Bronchial epithelial cell (primary cell): ENCODE measurements at regions not wholly inside any gene's neighbourhood (a gene's known extent, or its start where the extent isn't known, plus 50 kb on each side); places are given as distances from the start of the nearest gene placed in this dataset.

ENCODE experiments used
- DNase-seq: peaks from one replicate; pipeline ENCODE4 v3.0.0-alpha.2; 2010; ENCODE audit warnings: low read depth
- FAIRE-seq: peaks from 2 replicates; lab custom pipeline; 2011; peaks lifted over from hg19 to GRCh38; lab: Jason Lieb, UNC
- H3K27me3 ChIP-seq: 2 replicates; pipeline ENCODE4 v1.5.1; 2011; ENCODE audit warnings: low read length; ENCODE audit not compliant: control insufficient read depth, insufficient read depth
- H3K36me3 ChIP-seq: 2 replicates; pipeline ENCODE4 v1.5.1; 2011; ENCODE audit warnings: low read length; ENCODE audit not compliant: control insufficient read depth, insufficient read depth
- H3K4me3 ChIP-seq: 2 replicates; pipeline ENCODE4 v1.5.1; 2011; ENCODE audit warnings: mild to moderate bottlenecking, low read depth, low read length, control low read depth
- CTCF ChIP-seq: IDR thresholded peaks from 2 replicates; pipeline ENCODE4 v1.5.1; 2011; ENCODE audit warnings: mild to moderate bottlenecking, moderate library complexity, low read length, control low read depth, inconsistent platforms; ENCODE audit not compliant: insufficient read depth, severe bottlenecking

- no peak for TF ChIP-seq CTCF
- H3K27me3 ChIP-seq, result no peaks in the 10 kb centered on the region
Measured at GRCh38 chr17:74085434-74085833, 118.0 kb upstream of the RPL38 start.

DNA sequence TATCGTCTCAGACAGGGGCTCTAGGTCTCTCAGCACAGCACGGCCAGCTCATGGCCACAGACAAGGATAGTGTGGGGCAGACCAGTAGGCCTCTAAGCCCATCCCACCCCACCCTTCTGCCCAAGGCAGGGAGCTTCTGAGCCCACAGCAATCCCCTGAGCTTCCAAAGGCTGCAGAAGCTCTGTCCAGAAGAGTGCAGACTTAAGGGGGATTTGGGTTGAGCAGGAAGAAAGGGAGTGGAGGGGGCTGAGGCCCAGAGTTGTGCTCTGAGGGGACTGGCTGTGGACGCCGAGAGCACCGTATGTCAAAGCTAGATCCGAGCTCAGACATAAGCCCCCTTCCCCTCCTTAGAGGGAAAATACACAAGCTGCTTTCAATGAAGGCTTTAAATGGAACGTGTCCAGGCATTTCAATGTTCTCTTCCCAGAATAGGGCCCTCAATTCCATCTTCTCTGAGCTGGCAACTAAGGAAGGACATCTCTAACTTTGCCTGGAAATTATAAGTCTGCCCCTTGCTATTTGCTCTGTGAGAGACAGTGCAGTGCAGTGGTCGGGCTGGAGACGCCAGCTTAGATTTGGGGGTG is 116.4 kb upstream of the RPL38 start:
- DNase-seq (no peak), FAIRE-seq (no peak)
- Histone ChIP-seq H3K27me3 (no peaks in the 10 kb centered on the region), H3K36me3 (no peaks in the 10 kb centered on the region), H3K4me3 (no peak overlapping the region)
- no peak for TF ChIP-seq CTCF

More at GRCh38 chr17:74085434-74085833, 118.0 kb upstream of the RPL38 start:
- Histone ChIP-seq H3K36me3 (no peaks in the 10 kb centered on the region), H3K4me3 (no peak overlapping the region)
- FAIRE-seq, result no peak
- no peak for DNase-seq

DNA sequence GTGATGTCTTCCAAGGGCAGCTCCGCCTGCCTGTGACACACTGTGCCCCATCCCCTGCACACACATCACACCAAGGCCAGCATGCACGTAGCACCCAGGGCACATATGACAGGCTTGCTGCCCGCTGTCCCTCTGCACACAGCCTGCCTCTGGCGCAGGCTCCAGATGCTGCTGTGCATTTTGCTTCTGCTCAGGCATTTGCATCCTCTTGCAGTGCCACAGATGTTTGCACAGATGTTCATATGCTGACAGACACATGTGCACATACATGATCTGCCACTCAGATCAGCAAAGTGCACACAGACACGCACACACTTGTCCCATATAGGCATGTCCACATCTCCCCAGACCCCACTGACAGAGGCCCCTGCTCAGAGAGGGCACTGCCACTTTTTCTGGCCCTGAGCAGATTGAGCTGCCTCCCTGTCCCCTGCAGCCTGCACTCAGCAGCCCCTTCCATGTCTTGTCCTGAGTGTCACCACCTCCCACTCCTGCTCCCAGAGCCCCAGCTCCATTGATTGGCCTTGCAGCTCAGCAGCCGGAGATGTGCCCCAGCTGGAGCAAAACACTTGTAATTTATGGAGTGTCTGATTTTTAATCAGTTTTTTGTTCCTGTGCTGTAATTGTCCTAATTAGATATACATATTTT is 115.1 kb upstream of the RPL38 start:
- no peaks in the 10 kb centered on the region for H3K36me3 ChIP-seq
- no peaks in the 10 kb centered on the region for H3K27me3 ChIP-seq
- H3K4me3 ChIP-seq, result no peak overlapping the region
- DNase-seq, result no peak
- TF ChIP-seq CTCF, result no peak
- no peak for FAIRE-seq

- no peak for FAIRE-seq
- H3K36me3 ChIP-seq, result no peaks in the 10 kb centered on the region
- no peaks in the 10 kb centered on the region for H3K27me3 ChIP-seq
Measured at GRCh38 chr17:74088934-74089329, 114.5 kb upstream of the RPL38 start.

DNA sequence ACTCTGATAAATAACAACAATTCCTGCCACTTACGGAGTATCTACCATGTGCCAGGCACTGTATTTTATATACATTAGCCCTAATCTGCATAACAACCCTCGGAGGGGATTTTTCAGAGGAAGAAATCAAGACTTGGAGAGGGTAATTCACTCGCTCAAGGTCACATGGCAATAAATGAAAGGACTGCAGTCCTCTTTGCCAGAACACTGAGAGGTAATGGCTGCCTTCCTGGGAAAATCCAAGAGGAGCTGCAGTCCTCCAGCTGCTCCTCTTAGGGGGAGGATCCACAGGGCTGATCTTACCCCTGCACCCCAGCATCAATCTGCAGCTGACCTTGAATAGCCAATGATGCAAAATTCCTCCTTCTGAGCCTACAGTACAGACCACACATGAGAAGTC is 114.1 kb upstream of the RPL38 start:
- no peak for DNase-seq
- Histone ChIP-seq H3K36me3 (no peaks in the 10 kb centered on the region), H3K4me3 (no peak overlapping the region), H3K27me3 (no peaks in the 10 kb centered on the region)
- no peak for TF ChIP-seq CTCF
- no peak for FAIRE-seq

More at GRCh38 chr17:74088934-74089329, 114.5 kb upstream of the RPL38 start:
- no peak for TF ChIP-seq CTCF
- no peak for DNase-seq
- H3K4me3 ChIP-seq, result no peak overlapping the region

- H3K36me3 ChIP-seq, result no peaks in the 10 kb centered on the region
- FAIRE-seq (peak; percentile 73), DNase-seq (peak; percentile 43)
- no peak overlapping the region for H3K4me3 ChIP-seq
- H3K27me3 ChIP-seq, result no peaks in the 10 kb centered on the region
- TF ChIP-seq CTCF, result peak; percentile 79
Measured at GRCh38 chr17:74089869-74090464, 113.5 kb upstream of the RPL38 start.
